ENCODE measurements at regions not wholly inside any gene's neighbourhood (a gene's known extent, or its start where the extent isn't known, plus 50 kb on each side); places are given as distances from the start of the nearest gene placed in this dataset.

DNA sequence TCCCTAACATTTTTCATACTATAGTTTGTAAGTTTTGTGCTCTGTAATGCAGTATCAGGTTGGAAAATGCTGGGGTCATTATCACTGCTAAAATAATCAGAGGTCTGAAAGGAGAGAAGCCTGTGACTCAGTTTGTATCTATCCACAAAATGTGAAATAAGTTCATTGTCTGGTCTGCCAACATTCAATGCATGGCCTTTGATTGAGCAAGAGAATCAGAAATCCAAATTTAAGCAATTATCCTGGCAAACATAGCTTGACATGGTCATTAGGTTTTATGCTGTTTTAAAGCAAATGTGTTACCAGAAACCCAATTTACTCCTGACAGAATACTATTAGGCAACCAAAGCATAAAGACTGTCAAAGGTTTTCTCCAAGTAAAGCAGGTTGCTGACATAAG lies 709.7 kb upstream of the SEMA3D start:
- no peak for TF ChIP-seq CTCF (IDR thresholded peaks at IDR 0.05; ENCODE audit: control extremely low read depth in 1 of 3, insufficient read depth in 1 of 3, low read depth in 1 of 3, low read length in 3 of 3)
- no peak for TF ChIP-seq POLR2A (IDR thresholded peaks at IDR 0.05; ENCODE audit: control extremely low read depth in 1 of 2, low read depth in 2 of 2, low read length in 2 of 2)
- no peak for TF ChIP-seq EZH2 (IDR thresholded peaks at IDR 0.05; ENCODE audit: low read depth, low read length, severe bottlenecking)
- TF ChIP-seq RFX5 (IDR thresholded peaks at IDR 0.05; ENCODE audit: borderline replicate concordance, low read depth, low read length): no peak
- TF ChIP-seq JUND (IDR thresholded peaks at IDR 0.05; ENCODE audit: low read length): no peak
- TF ChIP-seq CEBPB (IDR thresholded peaks at IDR 0.05; ENCODE audit: low read depth, low read length): no peak
- TF ChIP-seq, protein P1, sequence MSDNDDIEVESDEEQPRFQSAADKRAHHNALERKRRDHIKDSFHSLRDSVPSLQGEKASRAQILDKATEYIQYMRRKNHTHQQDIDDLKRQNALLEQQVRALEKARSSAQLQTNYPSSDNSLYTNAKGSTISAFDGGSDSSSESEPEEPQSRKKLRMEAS (IDR thresholded peaks at IDR 0.05): no peak

Data from H1 (cell line).